Left lobe of liver (tissue), 2 donors: ENCODE measurements at regions not wholly inside any gene's neighbourhood (a gene's known extent, or its start where the extent isn't known, plus 50 kb on each side); places are given as distances from the start of the nearest gene placed in this dataset.
"Not testable (repeated sequence)": the region's sequence is repeated elsewhere in the genome, so short reads cannot be mapped to it uniquely, and the experiment has no call there.

Source experiments
- ATAC-seq: fragments of 200-7000 bp; cut with Tn5 transposase; one replicate; pipeline ENCODE4 v1.9.1; 2020; ENCODE audit warnings: mild to moderate bottlenecking, moderate library complexity
- DNase-seq: peaks from one replicate; pipeline ENCODE4 v3.0.0-alpha.2; 2020; ENCODE audit warnings: low spot score
- donor health status: DM: no; HTN: no; CAD: no; lungs with moderate emphysema.
- donor health status: DM: no; HTN: yes; CAD: no.

GRCh38 chr6:122145246-122145645 is 254.2 kb upstream of the HSF2 start:
- ATAC-seq (no peak), DNase-seq (no peak)

GRCh38 chr6:122145741-122146240 is 253.7 kb upstream of the HSF2 start:
- ATAC-seq, result no peak
- no peak for DNase-seq

- DNase-seq (no peak), ATAC-seq (no peak)
Observed at GRCh38 chr6:122147291-122147690, 252.2 kb upstream of the HSF2 start.

DNA sequence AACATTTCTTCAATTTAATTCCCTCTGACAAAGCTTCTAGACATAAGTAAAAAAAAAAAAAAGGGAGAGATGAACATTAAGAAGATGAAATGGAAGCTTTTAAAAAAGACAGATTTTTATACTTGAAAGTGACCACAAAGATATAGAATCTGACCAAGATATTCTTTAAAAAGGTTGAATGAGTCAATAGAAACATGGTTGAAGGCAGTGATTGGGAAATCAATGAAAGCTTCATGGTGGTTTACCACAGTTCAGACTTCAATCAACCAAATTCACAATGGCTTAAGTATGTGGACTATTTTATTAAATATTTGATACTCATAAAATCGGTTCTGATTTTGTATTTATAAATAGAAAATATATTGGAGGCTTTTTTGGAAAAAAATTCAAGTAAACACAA is 248.4 kb upstream of the HSF2 start:
- no peak for ATAC-seq

GRCh38 chr6:122151763-122152162 is 247.7 kb upstream of the HSF2 start:
- DNase-seq (no peak), ATAC-seq (no peak)

More for the DNA sequence above, 248.4 kb upstream of the HSF2 start:
- no peak for DNase-seq

DNA sequence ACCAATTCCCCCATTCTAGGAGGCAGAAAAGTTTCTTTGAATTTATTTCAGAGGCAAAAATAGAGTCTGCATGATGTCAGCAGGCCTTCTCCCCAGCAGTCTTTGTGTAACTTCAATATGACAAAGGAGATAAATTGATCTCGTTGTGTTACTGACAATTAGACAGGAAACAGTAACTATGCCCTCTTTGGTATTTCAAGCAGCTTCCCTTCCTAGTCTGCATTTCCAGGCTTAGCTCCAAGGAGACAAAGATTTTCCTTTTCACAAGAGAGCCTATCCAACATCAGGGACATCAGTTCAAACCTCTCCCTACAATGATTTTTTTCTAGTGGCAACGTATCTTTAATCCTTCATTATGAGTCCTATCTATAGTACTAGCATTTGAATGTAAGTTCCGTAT is 245.9 kb upstream of the HSF2 start:
- no peak for ATAC-seq

DNA sequence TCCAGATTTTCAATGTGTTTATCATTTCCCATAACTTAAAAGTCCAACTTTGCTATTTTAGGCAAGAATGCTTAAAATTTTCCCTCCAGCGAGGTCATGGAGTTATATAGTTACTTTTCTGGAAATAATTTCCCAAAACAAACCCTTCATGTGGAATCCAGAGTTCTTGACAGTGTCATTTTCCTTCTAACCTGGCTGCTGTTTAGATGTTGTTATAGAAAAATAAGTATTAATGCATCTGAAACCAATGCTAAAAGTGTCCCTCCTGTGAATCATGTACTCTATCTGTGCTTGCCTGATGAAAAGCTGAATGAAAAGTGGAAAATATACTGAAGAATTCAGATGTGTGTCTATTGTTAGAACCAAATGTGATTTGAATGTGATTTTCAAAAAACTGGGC is 245.3 kb upstream of the HSF2 start:
- DNase-seq, result no peak
- ATAC-seq, result no peak

More for the DNA sequence above, 245.9 kb upstream of the HSF2 start:
- DNase-seq, result no peak

DNA sequence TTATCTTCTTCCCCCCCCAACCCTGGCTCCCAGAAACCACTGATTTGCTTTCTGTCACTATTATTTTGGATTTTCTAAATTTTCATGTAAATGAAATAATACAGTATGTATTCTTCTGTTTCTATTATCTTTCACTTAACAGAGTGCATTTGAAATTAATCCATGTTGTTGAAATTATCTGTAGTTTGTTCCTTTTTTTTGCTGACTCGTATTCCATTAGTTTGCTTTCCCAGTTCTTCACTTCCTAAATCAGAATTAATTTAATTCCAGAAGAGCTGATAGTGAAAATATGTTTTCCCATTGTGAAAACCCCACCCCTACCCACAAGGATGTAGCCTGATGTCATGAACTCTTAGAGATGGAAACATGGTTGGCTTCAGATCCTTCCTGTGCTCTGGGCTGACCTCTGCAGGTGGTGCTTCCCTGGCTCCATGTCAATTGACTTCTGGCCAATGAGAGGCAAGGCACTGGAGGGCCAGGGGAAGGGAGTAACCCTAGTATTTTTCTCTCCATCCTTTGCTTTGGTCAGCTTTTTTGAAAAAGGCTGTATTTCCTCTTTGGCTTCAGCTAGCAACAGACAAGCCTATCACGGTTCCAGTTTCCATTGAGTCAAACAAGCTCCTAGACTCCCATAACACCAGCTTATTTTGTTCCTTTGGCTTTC is 244.4 kb upstream of the HSF2 start:
- DNase-seq, result no peak
- no peak for ATAC-seq

GRCh38 chr6:122161136-122161535 is 238.3 kb upstream of the HSF2 start:
- DNase-seq (no peak), ATAC-seq (no peak)

DNA sequence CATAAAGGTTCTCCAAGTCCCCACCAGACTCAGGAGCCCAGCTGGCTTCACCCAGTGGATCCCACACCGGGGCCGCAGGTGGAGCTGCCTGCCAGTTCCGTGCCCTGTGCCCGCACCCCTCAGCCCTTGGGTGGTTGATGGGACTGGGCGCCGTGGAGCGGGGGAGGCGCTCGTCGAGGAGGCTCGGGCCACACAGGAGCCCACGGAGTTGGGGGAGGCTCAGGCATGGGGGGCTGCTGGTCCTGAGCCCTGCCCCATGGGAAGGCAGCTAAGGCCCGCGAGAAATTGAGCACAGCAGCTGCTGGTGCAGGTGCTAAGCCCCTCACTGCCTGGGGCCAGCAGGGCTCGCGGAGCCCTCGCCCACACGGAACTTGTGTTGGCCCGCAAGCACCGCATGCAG is 234.4 kb upstream of the HSF2 start:
- no peak for ATAC-seq
- no peak for DNase-seq

GRCh38 chr6:122170274-122170673 is 229.2 kb upstream of the HSF2 start:
- DNase-seq (no peak), ATAC-seq (no peak)

DNA sequence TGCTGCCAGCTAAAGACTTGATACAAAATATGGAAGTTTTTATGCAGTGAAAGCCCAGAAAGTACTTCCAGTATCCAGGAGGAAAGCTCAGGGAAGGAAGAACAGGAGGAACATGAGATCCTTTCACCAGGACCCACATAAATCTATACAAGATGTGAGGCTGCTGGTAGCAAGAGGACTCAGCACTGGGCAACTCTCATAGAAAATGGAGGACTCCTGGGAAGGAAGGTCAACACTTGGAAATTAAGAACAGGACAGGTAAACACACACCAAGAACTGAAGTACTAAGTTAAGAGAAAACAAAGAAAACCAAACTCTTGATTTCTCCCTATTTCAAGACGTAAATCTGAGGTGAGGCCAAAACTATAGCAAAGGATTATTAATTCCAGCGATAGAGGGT is 220.5 kb upstream of the HSF2 start:
- DNase-seq, result no peak
- ATAC-seq, result no peak

DNA sequence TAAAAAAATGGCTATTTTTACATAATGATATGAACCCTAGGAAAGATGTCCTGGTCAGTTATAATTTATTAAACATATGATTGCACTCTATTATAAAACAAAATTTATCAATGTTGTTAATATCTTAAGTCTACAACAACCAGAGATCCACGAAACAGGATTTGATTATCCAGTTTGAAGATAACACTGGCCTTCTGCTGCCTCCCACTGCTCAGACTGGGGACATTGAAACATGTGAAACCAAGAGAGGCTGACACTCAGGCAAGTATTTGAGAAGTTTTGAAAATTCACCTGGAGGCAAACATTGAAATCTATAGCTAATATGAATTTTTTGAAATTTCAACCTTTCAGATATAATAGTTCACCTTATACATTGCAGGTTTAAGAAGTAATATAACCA is 219.3 kb upstream of the HSF2 start:
- no peak for DNase-seq
- no peak for ATAC-seq

DNA sequence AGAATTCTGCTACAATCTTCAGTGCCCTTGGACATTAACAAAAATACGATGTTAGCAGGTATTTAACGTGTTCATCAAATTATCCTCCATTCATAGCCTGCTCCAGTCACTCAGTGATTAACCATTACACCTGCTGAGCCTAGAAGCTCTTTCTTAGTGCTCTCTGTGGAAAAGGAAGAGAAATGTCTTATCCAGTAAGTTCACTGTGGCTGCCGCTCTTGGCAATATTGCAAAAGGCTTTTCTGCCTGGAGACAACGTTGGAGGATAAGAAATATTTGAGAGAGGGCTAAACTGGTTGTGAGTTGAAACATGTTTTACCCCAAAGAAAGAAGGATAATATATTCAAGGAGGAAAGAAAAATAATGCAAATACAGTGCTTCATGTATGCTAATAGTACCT is 217.4 kb upstream of the HSF2 start:
- DNase-seq (no peak), ATAC-seq (no peak)

DNA sequence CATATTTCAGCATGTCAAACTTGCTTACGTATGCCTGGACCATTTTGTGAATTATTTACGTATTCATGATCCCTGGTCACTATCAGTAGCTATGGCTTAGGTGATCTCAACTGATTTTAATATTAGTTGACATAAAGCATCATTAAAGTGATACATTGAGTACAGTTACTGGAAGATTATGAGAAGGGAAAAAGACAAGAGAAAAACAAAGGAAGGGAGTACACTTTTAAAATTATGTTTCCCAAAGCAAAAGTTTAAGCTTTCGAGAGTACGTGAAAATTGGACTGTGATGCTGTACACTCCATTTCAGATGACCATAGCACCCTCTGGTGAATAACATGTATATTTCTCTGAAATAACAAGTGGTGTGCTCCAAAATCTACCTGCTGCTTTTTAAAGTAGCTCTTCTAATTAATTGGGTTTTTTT is 215.0 kb upstream of the HSF2 start:
- ATAC-seq (no peak), DNase-seq (no peak)

DNA sequence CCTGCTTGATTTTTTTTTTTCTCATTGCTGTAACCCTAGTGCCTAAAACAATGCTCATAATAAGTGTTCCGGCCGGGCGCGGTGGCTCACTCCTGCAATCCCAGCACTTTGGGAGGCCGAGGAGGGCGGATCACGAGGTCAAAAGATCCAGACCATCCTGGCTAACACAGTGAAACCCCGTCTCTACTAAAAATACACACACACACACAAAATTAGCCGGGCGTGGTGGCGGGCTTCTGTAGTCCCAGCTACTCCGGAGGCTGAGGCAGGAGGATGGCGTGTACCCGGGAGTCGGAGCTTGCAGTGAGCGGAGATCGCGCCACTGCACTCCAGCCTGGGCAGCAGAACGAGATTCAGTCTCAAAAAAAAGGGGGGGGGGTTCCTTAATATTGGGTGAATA is 214.0 kb upstream of the HSF2 start:
- not testable (repeated sequence) for DNase-seq, ATAC-seq

- ATAC-seq (no peak), DNase-seq (no peak)
Observed at GRCh38 chr6:122187186-122187585, 212.3 kb upstream of the HSF2 start.

- DNase-seq, result no peak
- ATAC-seq, result no peak
Observed at GRCh38 chr6:122198922-122199321, 200.5 kb upstream of the HSF2 start.

DNA sequence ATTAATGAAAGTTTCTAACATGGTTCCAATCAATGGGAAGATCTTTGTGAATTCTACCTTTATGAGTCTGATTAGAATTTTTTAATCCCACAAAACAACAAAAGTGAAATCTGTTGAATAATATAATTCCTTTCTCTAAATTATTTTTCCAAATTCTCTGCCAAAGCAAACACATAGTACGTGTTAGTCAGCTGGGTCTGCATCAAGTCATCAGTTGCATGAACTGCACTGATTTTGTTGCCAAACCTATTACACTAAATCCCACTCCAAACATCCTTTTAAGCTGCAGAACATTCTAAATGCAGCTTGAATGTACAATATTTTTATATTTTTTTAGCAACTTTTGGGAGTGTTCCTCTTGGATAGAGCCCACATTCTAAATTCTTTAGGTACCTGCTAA is 199.0 kb upstream of the HSF2 start:
- no peak for ATAC-seq
- no peak for DNase-seq

- ATAC-seq (no peak), DNase-seq (no peak)
Observed at GRCh38 chr6:122202576-122203137, 196.8 kb upstream of the HSF2 start.

- no peak for ATAC-seq
- no peak for DNase-seq
Observed at GRCh38 chr6:122207061-122207460, 192.4 kb upstream of the HSF2 start.

- no peak for DNase-seq
- ATAC-seq, result no peak
Observed at GRCh38 chr6:122207794-122208193, 191.7 kb upstream of the HSF2 start.
